GM23248 (cell line): ENCODE measurements at regions not wholly inside any gene's neighbourhood (a gene's known extent, or its start where the extent isn't known, plus 50 kb on each side); places are given as distances from the start of the nearest gene placed in this dataset.

Experiments
- EZH2 ChIP-seq: fragments of 200-600 bp; sonication (generic); IDR thresholded peaks from 2 replicates; pipeline ENCODE4 v1.6.1; 2018; ENCODE audit warnings: antibody characterized with exemption, mild to moderate bottlenecking; ENCODE audit not compliant: insufficient read depth, poor library complexity, severe bottlenecking
- EZH2phosphoT487 ChIP-seq: fragments of 200-600 bp; sonication (generic); IDR thresholded peaks from 2 replicates; pipeline ENCODE4 v1.6.1; 2018; ENCODE audit warnings: antibody characterized with exemption, moderate library complexity, mild to moderate bottlenecking, low read depth; ENCODE audit not compliant: insufficient read depth

DNA sequence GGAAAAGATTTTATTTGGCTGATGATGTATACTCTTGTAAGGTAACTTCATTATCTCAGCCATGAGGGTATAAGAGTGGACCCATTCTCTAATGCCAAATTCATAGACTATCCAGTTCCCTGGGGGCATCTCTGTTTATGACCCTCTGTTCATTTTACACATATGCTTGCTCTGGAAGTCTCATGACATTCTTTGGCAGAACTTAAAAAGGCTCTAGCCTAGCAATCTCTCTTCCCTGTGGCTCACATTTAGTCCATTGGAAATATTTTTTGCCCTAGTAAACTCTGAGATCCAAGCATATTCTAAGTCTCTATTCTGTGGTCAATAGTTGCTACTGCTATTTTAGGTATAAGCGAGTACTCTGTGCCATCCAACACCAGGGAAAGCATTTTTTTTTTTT lies 1201.8 kb upstream of the ZEB2 start:
- no peak for TF ChIP-seq EZH2
- no peak for TF ChIP-seq EZH2phosphoT487
